H1 (cell line): ENCODE measurements at regions not wholly inside any gene's neighbourhood (a gene's known extent, or its start where the extent isn't known, plus 50 kb on each side); places are given as distances from the start of the nearest gene placed in this dataset.

Experiments used
- BCL11A ChIP-seq, 2 experiments: IDR thresholded peaks; one replicate each; pipeline ENCODE4 v1.6.1; 2011; ENCODE audit warnings: low read depth in 2 of 2, low read length in 2 of 2, mild to moderate bottlenecking in 2 of 2
- JUN ChIP-seq: IDR thresholded peaks from 2 replicates; pipeline ENCODE4 v1.6.1; 2011; ENCODE audit warnings: low read depth, mild to moderate bottlenecking, improper control_type of control experiment, low read length
- KDM4A ChIP-seq: IDR thresholded peaks from one replicate; pipeline ENCODE4 v1.7.1; 2012; ENCODE audit warnings: low read depth, mild to moderate bottlenecking, moderate library complexity, low read length, inconsistent platforms; ENCODE audit not compliant: severe bottlenecking
- SIN3A ChIP-seq, 2 experiments: IDR thresholded peaks in 1 of 2; conservative IDR thresholded peaks in 1 of 2; 2 replicates each; pipeline ENCODE4 v1.6.1; 2011 to 2012; ENCODE audit warnings: low read length in 2 of 2, improper control_type of control experiment in 1 of 2, low read depth in 1 of 2, mild to moderate bottlenecking in 1 of 2

DNA sequence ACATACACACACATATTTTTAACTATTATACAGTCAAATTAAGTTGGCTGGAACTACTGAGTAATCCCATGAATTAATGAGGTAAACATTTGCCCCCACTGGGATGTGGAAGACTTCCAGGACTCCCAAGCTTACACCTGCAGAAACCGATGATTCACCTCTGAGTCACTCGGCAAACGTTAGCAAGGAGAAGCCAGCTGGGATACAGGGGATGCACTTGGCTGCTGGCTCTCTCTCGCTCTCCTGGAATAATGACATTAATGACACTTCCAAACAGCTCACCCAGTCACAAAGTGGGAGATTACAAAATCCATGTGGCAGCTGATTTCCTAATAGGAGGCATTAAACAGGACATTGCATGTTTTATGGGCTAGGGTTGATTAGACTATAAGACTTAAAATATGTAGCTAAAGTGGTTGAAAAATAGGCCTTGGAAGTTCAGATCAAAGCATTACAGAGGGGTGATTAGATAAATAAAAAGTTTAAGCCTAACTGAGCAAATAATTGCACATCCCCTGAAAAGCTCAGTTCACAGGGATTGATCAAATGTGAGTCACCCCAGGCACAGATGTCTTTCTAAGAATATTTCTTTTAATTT is 500.9 kb downstream of the SOX2 start (continued):
- no peak for TF ChIP-seq BCL11A (IDR thresholded peaks at IDR 0.05; ENCODE audit: low read depth in 2 of 2, low read length in 2 of 2)
- 0 out of 4 replicates have a peak, but pooled peaks of 1 of the 2 experiments have one; percentile 19 for TF ChIP-seq SIN3A (conservative IDR thresholded peaks at IDR 0.05 in 1 of 2, IDR thresholded peaks at IDR 0.05 in 1 of 2; ENCODE audit: low read depth in 1 of 2, low read length in 2 of 2)
- TF ChIP-seq JUN = peak; percentile 68
- TF ChIP-seq KDM4A = no peak
